NCI-H526 treated with DMSO at 0.1 percent for 48 hours (cell line): ENCODE measurements at regions not wholly inside any gene's neighbourhood (a gene's known extent, or its start where the extent isn't known, plus 50 kb on each side); places are given as distances from the start of the nearest gene placed in this dataset.

ENCODE experiments used
- DNase-seq: peaks from one replicate; lab custom pipeline; 2025; lab: John Stamatoyannopoulos, UW

DNA sequence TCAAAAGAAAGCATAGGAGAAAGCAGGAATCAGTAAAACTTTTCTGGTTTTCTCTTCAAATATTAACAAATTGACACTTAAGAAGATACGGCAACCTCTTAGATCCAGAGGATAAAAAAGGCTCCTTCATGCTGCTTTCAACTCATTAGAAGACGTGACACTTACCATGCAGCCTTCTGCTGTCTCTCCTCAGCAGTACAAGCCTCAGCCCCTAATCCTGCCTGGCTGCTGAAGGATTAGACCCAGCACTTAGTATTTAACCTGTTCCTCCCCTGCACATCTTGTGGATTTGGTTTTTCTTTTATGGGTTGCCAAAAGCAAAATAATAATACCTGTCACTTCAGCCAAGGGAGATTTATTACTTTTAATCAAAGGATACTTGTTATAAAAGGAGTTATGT is 108.4 kb downstream of the LYZL1 start:
- DNase-seq, result no peak

DNA sequence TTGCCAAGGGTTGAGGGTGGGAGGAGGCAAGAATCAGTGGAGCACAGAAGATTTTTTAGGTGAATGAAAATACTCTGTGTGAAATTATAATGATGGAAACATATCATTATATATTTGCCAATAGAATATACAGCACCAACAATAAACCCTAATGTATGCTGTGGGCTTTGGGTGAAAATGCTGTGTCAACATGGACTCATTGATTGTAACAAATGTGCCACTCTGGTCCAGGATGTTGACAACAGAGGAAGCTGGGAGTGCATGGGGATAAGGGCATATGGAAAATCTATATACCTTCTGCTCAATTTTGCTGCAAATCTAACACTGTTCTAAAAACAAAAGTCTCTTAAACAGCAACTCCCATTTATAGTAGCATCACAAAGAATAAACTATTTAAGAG is 114.3 kb downstream of the LYZL1 start:
- DNase-seq, result no peak

GRCh38 chr10:29407280-29407858 is 118.5 kb downstream of the LYZL1 start:
- no peak for DNase-seq
